Activated CD4-positive, alpha-beta T cell treated with anti-CD3 and anti-CD28 coated beads, Interleukin-2, amount 50 U/mL, for 16 hours (primary cell): ENCODE measurements at regions not wholly inside any gene's neighbourhood (a gene's known extent, or its start where the extent isn't known, plus 50 kb on each side); places are given as distances from the start of the nearest gene placed in this dataset.
"Not testable (repeated sequence)": the region's sequence is repeated elsewhere in the genome, so short reads cannot be mapped to it uniquely, and the experiment has no call there.

Experiments
- DNase-seq: peaks from one replicate; pipeline ENCODE4 v3.0.0-alpha.2; 2020

GRCh38 chr1:83060651-83061390 lies 938.1 kb downstream of the TTLL7 start:
- DNase-seq = no peak

DNA sequence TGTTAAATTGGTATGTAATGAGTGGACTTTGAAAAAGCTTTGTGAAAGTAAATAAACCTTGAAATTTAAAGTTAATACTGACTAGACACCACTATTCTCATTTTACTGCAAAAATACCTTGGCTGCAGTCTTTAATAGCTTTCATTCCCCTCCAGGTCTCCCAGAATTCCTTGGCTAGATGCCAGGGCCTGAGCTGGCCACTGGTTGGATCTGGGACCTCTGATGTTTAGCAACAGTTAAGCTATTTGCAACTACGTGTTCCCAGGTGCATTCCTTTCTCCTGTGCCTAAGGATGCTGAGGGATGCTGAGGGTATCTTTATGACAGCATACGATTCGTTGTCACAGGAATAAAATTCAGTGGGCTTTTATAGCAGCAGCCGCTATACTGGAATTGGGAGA lies 938.7 kb downstream of the TTLL7 start:
- no peak for DNase-seq

DNA sequence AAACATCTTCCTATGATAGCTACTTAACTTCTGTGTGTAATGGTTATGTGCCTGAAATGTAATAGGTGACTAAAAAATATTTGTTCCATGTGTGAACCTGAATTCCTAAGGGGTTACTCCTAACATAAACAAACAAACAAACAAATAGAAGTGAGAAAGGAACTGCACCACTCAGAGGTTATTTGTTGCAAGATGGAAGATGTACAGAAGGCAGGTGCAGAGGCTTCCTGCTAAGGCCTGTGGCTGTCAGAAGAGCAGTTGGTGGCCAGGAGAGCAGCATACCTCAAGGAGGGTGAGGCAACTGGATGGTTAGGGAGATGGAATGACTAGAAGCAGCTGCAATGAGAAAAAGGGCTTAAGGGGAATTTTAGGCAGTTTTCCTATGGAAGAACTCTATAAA lies 940.6 kb downstream of the TTLL7 start:
- no peak for DNase-seq

DNA sequence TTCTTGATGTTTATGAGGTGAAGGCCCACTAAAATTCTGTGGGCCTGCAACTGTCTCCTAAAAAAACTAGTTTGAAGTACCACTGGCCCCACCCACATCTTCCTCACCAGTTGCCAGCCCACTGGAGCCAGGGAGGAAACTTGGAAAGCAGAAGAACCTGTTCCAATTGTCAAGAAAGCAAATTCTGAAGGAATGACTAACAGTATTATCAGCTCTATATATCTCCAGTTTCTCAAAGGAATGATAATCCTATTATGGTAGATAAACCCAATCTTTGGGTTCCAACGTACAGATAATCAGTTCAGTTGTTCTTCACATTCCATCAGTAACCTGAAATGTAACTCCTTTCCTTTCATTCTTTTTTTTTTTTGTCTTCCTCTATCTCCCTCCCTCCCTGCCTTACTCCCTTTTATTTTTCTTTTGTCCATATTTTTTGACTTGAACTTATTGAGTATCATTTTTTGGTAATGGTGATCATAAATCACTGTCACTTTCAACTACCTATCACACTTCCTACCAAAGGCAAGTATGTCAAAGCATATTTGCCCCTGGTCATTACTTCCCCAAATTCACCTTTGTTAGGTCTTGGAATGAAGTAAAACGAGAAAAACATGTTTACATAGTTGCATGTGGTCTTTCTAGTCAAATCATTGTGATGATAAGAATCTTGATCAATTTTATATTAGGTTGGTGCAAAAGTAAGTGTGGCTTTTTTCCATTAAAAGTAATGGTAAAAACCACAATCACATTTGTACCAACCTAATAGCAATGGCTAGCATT lies 943.4 kb downstream of the TTLL7 start:
- DNase-seq = no peak

GRCh38 chr1:83053446-83053845 lies 945.5 kb downstream of the TTLL7 start:
- no peak for DNase-seq

GRCh38 chr1:83052865-83053264 lies 946.1 kb downstream of the TTLL7 start:
- no peak for DNase-seq

DNA sequence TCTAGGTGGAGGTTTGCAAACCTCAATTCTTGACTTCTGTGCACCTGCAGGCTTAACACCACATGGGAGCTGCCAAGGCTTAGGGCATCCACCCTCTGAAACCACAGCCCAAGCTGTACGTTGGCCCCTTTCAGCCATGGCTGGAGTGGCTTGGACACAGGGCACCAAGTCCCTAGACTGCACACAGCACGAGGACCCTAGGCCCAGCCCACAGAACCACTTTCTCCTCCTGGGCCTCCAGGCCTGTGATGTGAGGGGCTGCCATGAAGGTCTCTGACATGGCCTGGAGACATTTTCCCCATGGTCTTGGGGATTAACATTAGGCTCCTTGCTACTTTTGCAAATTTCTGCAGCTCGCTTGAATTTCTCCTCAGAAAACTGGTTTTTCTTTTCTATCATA lies 947.9 kb downstream of the TTLL7 start:
- not testable (repeated sequence) for DNase-seq

DNA sequence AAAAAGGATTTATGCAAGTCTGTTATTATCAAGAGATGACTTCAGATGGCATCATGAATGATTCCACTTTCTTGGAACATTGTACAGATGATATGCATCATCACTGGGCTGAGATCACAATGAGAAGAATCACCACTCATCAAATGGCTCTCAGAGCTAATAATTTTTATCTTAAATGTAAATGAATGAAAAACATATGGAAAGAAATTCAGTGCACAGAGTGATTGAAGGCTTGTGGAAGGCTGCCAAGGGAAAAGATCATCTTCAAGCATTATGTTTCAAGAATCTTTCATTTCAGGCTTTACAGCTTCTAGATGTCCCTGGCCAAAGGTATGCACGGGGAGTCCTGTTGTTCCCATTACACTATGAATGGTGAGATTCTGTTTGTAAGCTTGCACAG lies 955.7 kb downstream of the TTLL7 start:
- no peak for DNase-seq

- DNase-seq = not testable (repeated sequence)
Observed at GRCh38 chr1:83039091-83039490, 959.8 kb downstream of the TTLL7 start.

GRCh38 chr1:83034851-83035250 lies 964.1 kb downstream of the TTLL7 start:
- DNase-seq = no peak

DNA sequence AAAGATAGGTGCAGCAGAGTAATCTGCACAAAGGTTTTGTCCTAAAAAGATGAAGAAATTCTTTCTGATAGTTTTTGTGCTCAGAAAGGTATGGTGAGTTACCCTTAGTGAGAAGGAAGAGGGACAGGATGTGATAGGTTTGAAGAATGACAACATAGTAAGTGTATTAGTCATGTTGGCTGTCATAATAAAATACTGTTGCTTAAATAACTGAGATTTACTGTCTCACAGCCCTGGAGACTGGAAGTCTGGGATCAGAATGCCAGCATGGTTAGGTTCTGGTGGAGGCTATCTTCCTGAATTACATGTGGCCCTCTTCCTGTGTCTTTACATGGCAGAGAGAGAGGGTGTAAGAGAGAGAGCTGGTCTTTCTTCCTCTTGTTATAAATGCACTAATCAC lies 965.2 kb downstream of the TTLL7 start:
- DNase-seq = no peak

GRCh38 chr1:83029916-83030315 lies 969.0 kb downstream of the TTLL7 start:
- no peak for DNase-seq

- DNase-seq = no peak
Observed at GRCh38 chr1:83029050-83029449, 969.9 kb downstream of the TTLL7 start.

- no peak for DNase-seq
Observed at GRCh38 chr1:83028467-83028866, 970.5 kb downstream of the TTLL7 start.

DNA sequence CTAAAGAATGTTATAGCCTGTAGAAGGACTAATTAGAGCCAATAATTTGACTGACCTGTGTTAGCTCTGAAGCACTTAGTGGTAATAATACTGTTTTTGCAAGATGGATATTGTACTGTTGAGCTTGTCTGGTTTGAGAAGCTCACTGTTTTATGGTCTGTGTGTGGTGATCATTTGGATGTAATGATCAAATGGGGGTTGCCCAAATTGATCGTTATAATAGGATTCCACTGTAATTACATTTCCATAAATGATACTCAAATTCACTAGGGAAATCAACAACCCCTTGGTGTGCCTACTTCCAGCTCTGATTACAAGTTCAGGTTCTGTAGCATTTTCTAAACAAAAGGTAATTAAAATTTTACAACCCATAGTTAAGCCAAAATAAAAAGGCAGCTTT lies 971.4 kb downstream of the TTLL7 start:
- no peak for DNase-seq

DNA sequence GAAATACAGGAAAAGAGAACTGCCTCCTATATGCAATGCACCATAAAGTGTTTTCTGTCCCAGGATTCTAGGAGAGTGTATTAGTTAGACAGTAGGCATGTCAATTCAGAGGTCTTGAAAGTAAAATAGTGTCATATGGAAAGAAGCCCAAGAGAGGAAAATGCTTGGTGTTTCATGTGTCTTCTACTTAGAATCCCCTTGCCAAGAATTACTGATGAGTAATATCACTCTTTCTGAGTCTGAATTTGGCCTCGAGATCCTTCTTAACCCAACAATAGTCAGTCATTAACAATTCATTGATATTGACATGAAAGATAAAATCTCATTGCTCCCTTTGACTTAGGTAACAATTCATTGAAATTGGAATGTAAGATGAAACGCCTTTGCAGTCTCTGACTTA lies 972.2 kb downstream of the TTLL7 start:
- peak; percentile 11 for DNase-seq

- no peak for DNase-seq
Observed at GRCh38 chr1:83024251-83024767, 974.6 kb downstream of the TTLL7 start.

DNA sequence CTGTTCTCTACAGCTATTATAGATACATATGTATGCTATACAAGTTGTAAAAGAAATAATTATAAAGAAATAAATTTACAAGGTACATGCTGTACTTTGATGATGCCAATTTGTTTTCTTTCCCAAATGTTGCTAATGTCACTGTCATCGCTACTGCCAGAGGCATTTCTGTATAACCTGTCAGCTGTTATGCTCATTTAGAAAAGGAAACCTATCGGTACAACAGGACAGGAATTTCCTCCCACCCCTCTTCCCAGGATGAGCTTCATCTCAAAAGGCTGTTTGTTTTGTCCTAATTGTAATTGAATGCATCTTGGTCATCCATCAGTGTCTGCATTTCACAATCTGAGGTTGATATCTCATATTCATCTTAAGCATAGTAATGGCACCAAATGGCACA lies 975.7 kb downstream of the TTLL7 start:
- DNase-seq = no peak

- DNase-seq = no peak
Observed at GRCh38 chr1:83022206-83022605, 976.7 kb downstream of the TTLL7 start.

- DNase-seq = no peak
Observed at GRCh38 chr1:83017701-83018100, 981.2 kb downstream of the TTLL7 start.

DNA sequence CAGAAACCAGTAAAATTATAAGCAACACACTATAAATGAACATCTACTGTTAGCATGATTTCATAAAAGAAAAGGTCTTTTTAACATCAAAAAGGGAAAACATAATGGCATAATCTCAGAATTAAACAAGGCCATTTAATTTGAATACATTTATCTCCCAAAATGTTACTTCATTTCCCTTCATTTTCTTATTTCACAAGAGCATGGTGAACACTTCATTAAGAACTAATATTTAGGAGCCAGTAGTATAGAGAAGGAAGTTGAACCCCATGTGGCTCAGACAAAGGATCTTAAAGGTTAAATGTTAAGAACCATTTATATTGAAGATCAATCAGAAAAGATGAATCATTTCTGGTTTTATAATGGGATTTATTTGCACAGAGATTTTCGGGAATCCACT lies 981.7 kb downstream of the TTLL7 start:
- DNase-seq = no peak

DNA sequence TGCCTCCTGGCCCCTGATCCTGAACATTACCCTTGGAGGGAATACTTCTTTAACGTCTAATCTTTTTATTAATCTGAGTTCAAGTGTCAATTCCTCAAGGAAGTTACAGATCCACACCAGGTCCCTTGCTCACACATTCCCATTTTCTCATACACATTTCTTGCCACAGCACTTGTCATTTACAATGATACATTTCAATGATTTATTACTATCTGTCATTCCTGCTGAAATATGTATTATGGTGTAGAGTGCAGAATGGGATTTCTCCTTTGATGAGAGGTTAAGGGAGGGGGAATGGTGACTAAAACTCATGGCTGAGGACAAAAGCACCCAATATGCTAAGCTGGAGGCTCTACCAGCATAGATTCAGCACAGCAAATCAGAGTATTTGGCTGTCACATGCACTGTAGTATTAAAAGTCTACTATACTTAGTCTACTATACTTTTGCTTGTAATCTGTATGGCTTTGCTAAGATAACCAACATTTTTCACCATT lies 982.5 kb downstream of the TTLL7 start:
- no peak for DNase-seq

- DNase-seq = no peak
Observed at GRCh38 chr1:83015163-83015562, 983.8 kb downstream of the TTLL7 start.

GRCh38 chr1:83012950-83013349 lies 986.0 kb downstream of the TTLL7 start:
- no peak for DNase-seq
